Stimulated activated CD4-positive, alpha-beta T cell treated with anti-CD3 and anti-CD28 coated beads, Interleukin-2, amount 100 ng/mL, for 48 hours (primary cell): ENCODE measurements at regions not wholly inside any gene's neighbourhood (a gene's known extent, or its start where the extent isn't known, plus 50 kb on each side); places are given as distances from the start of the nearest gene placed in this dataset.

Experiments
- DNase-seq, 2 donors: peaks; one replicate each; pipeline ENCODE4 v3.0.0-alpha.2; 2020

GRCh38 chr1:36673202-36673601, 190.5 kb upstream of the CSF3R start:
- no peak for DNase-seq

DNA sequence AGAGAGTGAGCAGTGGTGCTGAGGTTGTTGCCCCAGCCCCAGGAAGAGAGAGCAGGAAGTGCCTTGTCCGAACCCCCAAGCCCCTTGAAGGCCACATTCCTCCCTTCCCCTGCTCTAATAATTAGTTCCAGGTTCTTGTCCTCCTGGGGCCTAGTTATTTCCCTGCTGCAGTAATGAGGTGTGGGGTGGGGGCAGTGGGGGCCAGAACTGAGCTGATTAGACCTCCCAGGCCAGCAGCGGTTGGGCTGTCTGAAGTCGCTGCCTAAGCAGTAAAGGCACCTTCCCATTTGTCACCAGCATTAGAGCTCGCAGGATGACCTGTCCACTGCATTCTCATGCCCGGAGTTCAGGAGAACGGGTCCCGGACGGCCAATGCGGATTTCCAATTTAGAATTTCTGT, 186.5 kb upstream of the CSF3R start:
- no peak for DNase-seq

- DNase-seq, result no peak
Observed at GRCh38 chr1:36667836-36668235, 185.1 kb upstream of the CSF3R start.

- no peak for DNase-seq
Observed at GRCh38 chr1:36667256-36667655, 184.5 kb upstream of the CSF3R start.

GRCh38 chr1:36665478-36666080, 182.9 kb upstream of the CSF3R start:
- DNase-seq, result no peak

GRCh38 chr1:36664571-36665287, 182.0 kb upstream of the CSF3R start:
- DNase-seq, result no peak

GRCh38 chr1:36663772-36664430, 181.2 kb upstream of the CSF3R start:
- no peak for DNase-seq

DNA sequence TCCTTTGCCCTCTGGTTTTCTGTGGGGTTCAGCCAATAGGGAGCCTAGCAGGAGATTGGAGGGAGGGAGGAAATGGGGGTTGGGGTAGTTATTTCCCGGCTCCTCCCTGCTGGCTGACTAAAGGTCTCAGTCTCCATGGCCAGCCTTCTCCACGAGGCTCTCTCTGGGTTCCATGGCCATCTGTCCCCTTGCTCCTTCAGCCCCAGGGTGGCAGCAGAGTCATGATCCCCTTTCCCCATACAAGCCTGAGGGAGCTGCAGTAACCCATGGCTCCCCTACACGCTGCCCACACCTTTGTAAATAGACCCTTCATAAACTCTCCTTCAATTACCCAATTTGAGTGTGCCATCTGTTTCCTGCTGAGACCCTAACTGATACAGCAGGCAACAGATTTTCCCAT, 176.1 kb upstream of the CSF3R start:
- no peak for DNase-seq

- no peak for DNase-seq
Observed at GRCh38 chr1:36657826-36658225, 175.1 kb upstream of the CSF3R start.

GRCh38 chr1:36656838-36657237, 174.1 kb upstream of the CSF3R start:
- DNase-seq, result no peak

GRCh38 chr1:36656271-36656670, 173.6 kb upstream of the CSF3R start:
- DNase-seq, result no peak

DNA sequence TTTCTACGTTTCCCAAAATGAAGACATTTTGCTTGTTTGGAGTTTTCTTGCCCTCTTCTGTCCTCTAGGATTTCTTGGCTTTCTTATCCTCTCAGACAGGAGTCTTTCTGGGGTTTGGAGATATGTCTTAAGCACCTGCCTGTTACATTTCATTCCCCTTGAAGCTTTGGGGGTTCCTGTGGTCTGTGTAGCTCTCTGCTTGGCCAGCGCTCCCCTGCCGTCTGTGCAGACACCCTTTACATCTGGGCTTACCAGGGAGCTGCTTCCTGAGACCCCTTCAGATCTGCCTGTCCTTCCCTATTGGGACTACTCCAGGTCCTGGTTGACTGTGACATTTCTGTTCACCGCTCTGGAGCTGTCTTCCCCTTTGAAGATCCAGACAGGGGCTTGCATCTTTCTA, 171.9 kb upstream of the CSF3R start:
- DNase-seq, result no peak

DNA sequence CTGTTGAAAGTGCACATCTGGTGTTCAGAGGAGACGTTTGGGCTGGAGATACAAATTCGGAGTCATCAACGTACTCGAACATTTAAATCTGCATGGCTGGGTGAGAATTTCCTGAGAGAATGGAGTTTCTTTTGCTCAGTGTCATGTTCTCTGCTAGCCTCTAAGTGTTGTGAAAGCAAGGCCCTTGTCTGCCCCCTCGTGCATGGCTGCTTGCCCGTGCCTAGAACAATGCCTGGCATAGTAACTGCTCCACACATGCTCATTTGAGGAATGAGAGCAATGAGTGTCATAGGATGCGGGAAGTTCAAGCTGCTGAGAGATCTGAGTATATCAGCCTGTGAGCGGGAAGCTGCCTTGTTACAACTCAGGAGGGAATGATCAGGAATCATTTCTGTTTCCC, 171.1 kb upstream of the CSF3R start:
- no peak for DNase-seq

GRCh38 chr1:36652586-36652985, 169.9 kb upstream of the CSF3R start:
- DNase-seq, result no peak

- DNase-seq, result no peak
Observed at GRCh38 chr1:36652011-36652410, 169.3 kb upstream of the CSF3R start.

DNA sequence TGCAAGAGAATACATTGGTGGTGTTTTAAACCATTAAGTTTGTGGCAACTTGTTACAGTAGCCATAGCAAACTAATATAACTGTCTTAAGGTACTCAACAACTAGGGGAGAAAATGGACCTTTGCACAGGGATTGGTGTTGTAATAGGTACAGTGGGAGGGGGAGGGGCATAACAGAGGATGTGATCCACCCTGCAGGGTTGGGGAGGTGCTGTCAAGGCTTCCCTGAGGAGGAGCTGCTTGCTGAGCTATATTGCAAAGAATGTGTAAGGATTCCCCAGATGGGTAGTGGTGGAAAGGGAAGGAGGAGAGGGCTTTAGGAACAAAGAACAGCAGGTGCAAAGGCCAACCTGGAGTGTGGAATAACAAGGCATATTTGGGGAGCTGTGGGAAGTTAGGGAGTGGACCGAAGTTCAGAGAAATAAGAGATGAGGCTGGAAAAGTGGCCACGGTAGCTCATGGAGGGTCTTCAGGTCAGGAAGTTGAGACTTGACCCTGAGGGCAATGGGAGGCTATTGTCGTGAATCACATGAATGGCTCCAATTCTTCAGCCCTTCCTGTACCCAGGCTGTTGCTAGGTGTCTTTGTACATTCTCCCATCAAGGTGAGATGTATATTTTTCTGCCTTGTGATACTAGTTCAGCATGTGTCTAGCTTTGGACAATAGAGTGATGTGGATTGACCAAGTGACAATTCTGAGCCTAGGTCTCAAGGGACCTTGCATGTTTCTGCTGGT, 168.6 kb upstream of the CSF3R start:
- DNase-seq, result no peak

- peak; percentile 72 to 73 for DNase-seq
Observed at GRCh38 chr1:36650200-36651065, 167.7 kb upstream of the CSF3R start.

DNA sequence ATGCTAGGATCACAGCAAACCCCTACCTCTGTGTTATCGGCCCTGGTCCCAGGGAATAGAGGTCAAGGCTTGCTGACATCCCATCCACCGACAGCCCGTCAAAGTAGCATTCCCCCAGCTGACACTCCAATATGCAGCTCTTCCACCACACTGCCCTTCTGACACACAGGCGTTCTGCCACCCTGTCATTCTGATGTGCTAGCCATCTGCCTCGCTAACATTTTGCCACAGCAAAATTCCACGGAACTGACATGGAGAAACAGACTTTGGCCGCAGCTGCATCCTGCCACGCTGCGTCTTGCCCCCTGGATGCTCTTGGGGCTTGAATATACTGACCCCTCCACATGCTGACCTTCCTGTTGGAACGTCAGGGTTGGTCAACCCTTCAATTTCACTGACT, 163.2 kb upstream of the CSF3R start:
- no peak for DNase-seq

- no peak for DNase-seq
Observed at GRCh38 chr1:36644556-36644955, 161.8 kb upstream of the CSF3R start.

DNA sequence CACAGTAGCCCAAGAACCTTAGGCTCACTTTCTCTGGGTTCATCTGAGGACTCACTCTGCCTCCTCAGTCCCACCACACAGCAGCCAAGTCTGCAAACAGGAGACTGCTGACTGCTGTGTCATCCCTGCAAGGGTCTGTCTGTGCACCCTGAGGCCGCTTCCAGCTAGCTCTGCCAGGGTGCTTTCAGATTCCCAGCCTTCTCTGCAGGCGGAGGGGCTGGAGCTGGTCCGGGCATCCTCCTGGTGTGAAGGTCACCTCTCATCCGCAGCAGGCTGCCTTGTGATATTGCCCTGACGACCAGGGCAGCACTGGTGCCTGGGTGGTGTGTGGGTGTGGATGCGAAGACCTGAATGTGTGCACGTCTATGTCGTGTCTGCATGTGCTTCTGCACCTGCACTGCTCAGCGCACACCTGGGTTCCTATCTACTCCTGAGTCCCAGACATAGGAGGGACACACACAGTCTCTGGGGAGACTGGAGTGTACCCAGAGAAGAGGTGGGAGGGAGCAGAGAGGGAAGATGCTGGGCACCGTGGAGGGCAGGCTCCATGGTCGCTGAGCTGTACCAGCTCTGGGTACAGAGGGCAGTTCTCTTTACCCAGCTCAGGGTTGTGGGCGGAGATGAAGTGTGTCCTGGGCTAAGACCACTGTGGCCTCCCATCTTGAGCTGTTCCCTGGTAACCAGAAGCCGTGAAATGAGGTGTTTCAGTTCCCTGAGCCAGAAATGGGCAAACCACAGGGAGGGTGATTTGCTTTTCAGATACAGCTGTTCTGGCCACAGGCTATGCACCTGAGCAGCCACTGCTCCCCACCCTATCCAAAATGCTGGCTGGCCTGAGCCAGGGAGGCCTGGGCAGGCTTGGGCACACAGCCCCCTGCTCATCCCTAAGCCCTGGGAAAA, 160.9 kb upstream of the CSF3R start:
- DNase-seq, result no peak

DNA sequence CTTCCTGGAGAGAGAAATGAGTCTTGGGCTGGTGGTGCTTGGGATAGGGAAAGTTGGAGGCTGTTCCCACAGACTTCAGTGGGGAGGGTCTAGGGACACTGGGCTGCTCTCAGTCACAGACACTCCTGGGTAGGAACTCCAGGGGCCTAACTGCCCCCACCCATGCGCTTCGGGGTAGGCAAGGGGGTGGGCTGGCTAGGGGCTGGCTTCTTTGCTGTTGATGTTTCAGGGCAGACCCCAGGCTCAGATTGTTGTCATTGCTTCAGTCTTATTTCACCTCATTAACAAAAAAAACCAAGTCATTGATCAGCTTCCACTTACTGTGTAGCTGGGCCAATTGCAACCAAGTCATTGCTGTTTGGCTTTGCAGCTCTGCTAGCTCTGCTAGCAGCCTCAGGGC, 160.1 kb upstream of the CSF3R start:
- DNase-seq, result no peak

- no peak for DNase-seq
Observed at GRCh38 chr1:36641776-36642175, 159.1 kb upstream of the CSF3R start.
